GM23338 (cell line): ENCODE measurements at regions not wholly inside any gene's neighbourhood (a gene's known extent, or its start where the extent isn't known, plus 50 kb on each side); places are given as distances from the start of the nearest gene placed in this dataset.

Experiments used
- CREB1 ChIP-seq: fragments of 250-450 bp; sonication (Bioruptor Pico); IDR thresholded peaks from 2 replicates; pipeline ENCODE4 v1.5.0; 2020; ENCODE audit warnings: low read depth, mild to moderate bottlenecking, moderate library complexity
- CTCF ChIP-seq, 2 experiments: fragments of 200-600 bp in 1 of 2; sonication (generic) in 1 of 2; conservative IDR thresholded peaks; 2 replicates each; pipeline versions ENCODE4 v1.5.1 to v1.6.1; 2016 to 2017; ENCODE audit warnings: antibody characterized with exemption in 2 of 2, low read depth in 2 of 2, mild to moderate bottlenecking in 2 of 2, moderate library complexity in 1 of 2
- ETS1 ChIP-seq: IDR thresholded peaks from 2 replicates; pipeline ENCODE4 v1.6.1; 2016; ENCODE audit warnings: antibody characterized with exemption
- EZH2 ChIP-seq: fragments of 200-600 bp; sonication (generic); IDR thresholded peaks from one replicate; pipeline ENCODE4 v1.8.0; 2017; ENCODE audit warnings: antibody characterized with exemption, mild to moderate bottlenecking, low read depth; ENCODE audit not compliant: unreplicated experiment
- EZH2phosphoT487 ChIP-seq: fragments of 200-600 bp; sonication (generic); IDR thresholded peaks from one replicate; pipeline ENCODE4 v1.8.1; 2018; ENCODE audit warnings: antibody characterized with exemption; ENCODE audit not compliant: unreplicated experiment
- JUNB ChIP-seq: IDR thresholded peaks from one replicate; pipeline ENCODE4 v1.6.1; 2016; ENCODE audit warnings: antibody characterized with exemption; ENCODE audit not compliant: unreplicated experiment
- NANOG ChIP-seq: IDR thresholded peaks from 2 replicates; pipeline ENCODE4 v1.6.1; 2016; ENCODE audit warnings: antibody characterized with exemption, borderline replicate concordance
- POLR2AphosphoS5 ChIP-seq: IDR thresholded peaks from 2 replicates; pipeline ENCODE4 v1.6.1; 2016; ENCODE audit warnings: antibody characterized with exemption, low read depth
- REST ChIP-seq: IDR thresholded peaks from one replicate; pipeline ENCODE4 v1.6.1; 2018; ENCODE audit warnings: antibody characterized with exemption; ENCODE audit not compliant: unreplicated experiment
- ZNF114 ChIP-seq: fragments of 250-450 bp; sonication (Bioruptor Pico); IDR thresholded peaks from 2 replicates; pipeline ENCODE4 v1.5.0; 2020; ENCODE audit warnings: mild to moderate bottlenecking, moderate library complexity
- ZNF331 ChIP-seq: fragments of 250-450 bp; sonication (Bioruptor Pico); IDR thresholded peaks from 2 replicates; pipeline ENCODE4 v1.5.0; 2020; ENCODE audit warnings: low read depth, mild to moderate bottlenecking, moderate library complexity
- ZNF462 ChIP-seq: fragments of 250-450 bp; sonication (Bioruptor Pico); IDR thresholded peaks from 2 replicates; pipeline ENCODE4 v1.5.0; 2020; ENCODE audit warnings: mild to moderate bottlenecking, moderate library complexity

GRCh38 chr2:82667491-82667890 lies 1791.6 kb downstream of the SUCLG1 start:
- TF ChIP-seq CTCF (conservative IDR thresholded peaks at IDR 0.05; ENCODE audit: low read depth in 2 of 2) (no peak), EZH2 (no peak), POLR2AphosphoS5 (no peak), EZH2phosphoT487 (no peak), ZNF462 (no peak), REST (no peak), ZNF114 (CRISPR knock-in tag) (no peak), JUNB (no peak), ZNF331 (CRISPR knock-in tag) (no peak), ETS1 (no peak), CREB1 (CRISPR knock-in tag) (no peak), NANOG (no peak)
